ENCODE measurements at regions not wholly inside any gene's neighbourhood (a gene's known extent, or its start where the extent isn't known, plus 50 kb on each side); places are given as distances from the start of the nearest gene placed in this dataset.

- H3K4ac ChIP-seq (ENCODE audit: low read depth, low read length) = no peak overlapping the region
- H3K36me3 ChIP-seq (ENCODE audit: control insufficient read depth, insufficient read depth, low read length) = no peaks in the 10 kb centered on the region
- H2BK20ac ChIP-seq (ENCODE audit: low read depth, low read length) = no peak overlapping the region
- H2AK5ac ChIP-seq (ENCODE audit: low read depth, low read length) = no peak overlapping the region
- H3K4me1 ChIP-seq (ENCODE audit: control insufficient read depth, insufficient read depth, low read length) = 0 out of 2 replicates have a peak, but pooled peaks cover 2% of the 10 kb centered on the region
- no peak overlapping the region for H3K23ac ChIP-seq (ENCODE audit: low read depth, low read length)
- no peaks in the 10 kb centered on the region for H3K27me3 ChIP-seq (ENCODE audit: control insufficient read depth, insufficient read depth, low read length)
- no peaks in the 10 kb centered on the region for H4K20me1 ChIP-seq (ENCODE audit: insufficient read depth, low read length)
- no peak overlapping the region for H2AK9ac ChIP-seq (replicated peaks; ENCODE audit: low read depth, low read length, poor library complexity)
- H2BK5ac ChIP-seq (ENCODE audit: low read depth, low read length, poor library complexity, severe bottlenecking) = no peak overlapping the region
- no peak overlapping the region for H3K9ac ChIP-seq (ENCODE audit: low read depth, low read length)
- H2BK15ac ChIP-seq (ENCODE audit: low read depth, low read length) = no peak overlapping the region
- POLR2A ChIA-PET (ENCODE audit: unreplicated experiment) = no interaction called here
- H3K79me1 ChIP-seq (ENCODE audit: low read depth in 1 of 2, low read length in 2 of 2) = no peaks in the 10 kb centered on the region
- no peak for ATAC-seq (ENCODE audit: low read depth)
- no peak overlapping the region for H2AFZ ChIP-seq (replicated peaks; ENCODE audit: low read length, poor library complexity)
- H3K4me3 ChIP-seq (ENCODE audit: insufficient read depth, low read depth, low read length) = no peak overlapping the region
- H3K27ac ChIP-seq (ENCODE audit: insufficient read depth, low read length) = no peak overlapping the region
- H2BK120ac ChIP-seq (ENCODE audit: low read depth, low read length) = no peak overlapping the region
- H4K91ac ChIP-seq (ENCODE audit: insufficient read depth, low read depth, low read length) = no peak overlapping the region
- H4K8ac ChIP-seq (ENCODE audit: low read depth in 2 of 2, low read length in 2 of 2) = no peak overlapping the region
- TF ChIP-seq RAD21 (IDR thresholded peaks at IDR 0.05; ENCODE audit: low read length) (no peak), USF2 (IDR thresholded peaks at IDR 0.05; ENCODE audit: low read depth, low read length) (no peak), MAZ (IDR thresholded peaks at IDR 0.05; ENCODE audit: borderline replicate concordance, low read depth, low read length) (no peak), POLR2A (IDR thresholded peaks at IDR 0.05; ENCODE audit: low read depth, low read length) (no peak)
- H3K9me1 ChIP-seq (ENCODE audit: insufficient read depth, low read length) = peaks cover 5% of the 10 kb centered on the region
- H4K5ac ChIP-seq (ENCODE audit: low read depth, low read length) = no peak overlapping the region
- DNase-seq = no peak
- H3K14ac ChIP-seq (replicated peaks; ENCODE audit: low read depth, low read length) = no peak overlapping the region
- 70% methylated on average over 2 of the region's 4 CpGs; no CpG with 5 or more reads in 1 of the 2 experiments for WGBS, 2 experiments (ENCODE audit: extremely low coverage in 2 of 2, insufficient read length in 1 of 2)
- in situ Hi-C loops (cut with MboI; ENCODE audit: low sequenced_read_pairs) (no loop called here), intact Hi-C loops (cut with micrococcal nuclease) (no loop called here), dilution Hi-C loops (cut with HindIII; ENCODE audit: low sequenced_read_pairs, unreplicated experiment) (no loop called here)
- no peak overlapping the region for H3K4me2 ChIP-seq (ENCODE audit: low read depth, low read length)
- no TSS peak for BruUV-seq (replicated peaks)
- CTCF ChIA-PET = no interaction called here
- H3K18ac ChIP-seq (ENCODE audit: low read depth, low read length) = no peak overlapping the region
- H3K56ac ChIP-seq (ENCODE audit: extremely low read depth, insufficient read depth, low read length) = no peak overlapping the region
- no peaks in the 10 kb centered on the region for H3K9me3 ChIP-seq (ENCODE audit: control insufficient read depth, insufficient read depth, low read length)
Measured at GRCh38 chr4:83864097-83864817, 328.3 kb downstream of the GPAT3 start.

Measured in IMR-90 (cell line).